GM19328 (cell line): ENCODE measurements at regions not wholly inside any gene's neighbourhood (a gene's known extent, or its start where the extent isn't known, plus 50 kb on each side); places are given as distances from the start of the nearest gene placed in this dataset.

Source experiments
- ATAC-seq: cut with Tn5 transposase; IDR thresholded peaks from one replicate; pipeline ENCODE4 v1.9.1; 2021; ENCODE audit warnings: mild to moderate bottlenecking, moderate library complexity; ENCODE audit not compliant: unreplicated experiment

- no peak for ATAC-seq
Measured at GRCh38 chr2:181828122-181828705, 63.3 kb upstream of the ITPRID2 start.

GRCh38 chr2:181829230-181829629 is 62.3 kb upstream of the ITPRID2 start:
- no peak for ATAC-seq

- no peak for ATAC-seq
Measured at GRCh38 chr2:181832015-181832414, 59.5 kb upstream of the ITPRID2 start.

- no peak for ATAC-seq
Measured at GRCh38 chr2:181836583-181836982, 54.9 kb upstream of the ITPRID2 start.

- no peak for ATAC-seq
Measured at GRCh38 chr2:181837563-181837962, 54.0 kb upstream of the ITPRID2 start.

GRCh38 chr2:181839811-181840210 is 51.7 kb upstream of the ITPRID2 start:
- ATAC-seq, result no peak

- ATAC-seq, result no peak
Measured at GRCh38 chr2:181841079-181841478, 50.5 kb upstream of the ITPRID2 start.
